Activated effector memory CD4-positive, alpha-beta T cell treated with anti-CD3 and anti-CD28 coated beads, Interleukin-2, amount 50 U/mL, for 16 hours (primary cell): ENCODE measurements at regions not wholly inside any gene's neighbourhood (a gene's known extent, or its start where the extent isn't known, plus 50 kb on each side); places are given as distances from the start of the nearest gene placed in this dataset.
"Not testable (repeated sequence)": the region's sequence is repeated elsewhere in the genome, so short reads cannot be mapped to it uniquely, and the experiment has no call there.

Experiments
- DNase-seq: peaks from one replicate; pipeline ENCODE4 v3.0.0-alpha.2; 2020

- no peak for DNase-seq
Measured at GRCh38 chr5:27491746-27492439, 453.5 kb upstream of the CDH9 start.

- DNase-seq = no peak
Measured at GRCh38 chr5:27491047-27491446, 452.7 kb upstream of the CDH9 start.

GRCh38 chr5:27489701-27490100 lies 451.3 kb upstream of the CDH9 start:
- DNase-seq = no peak

GRCh38 chr5:27482663-27483062 lies 444.3 kb upstream of the CDH9 start:
- no peak for DNase-seq

- DNase-seq = no peak
Measured at GRCh38 chr5:27479859-27480258, 441.5 kb upstream of the CDH9 start.

GRCh38 chr5:27477550-27477949 lies 439.2 kb upstream of the CDH9 start:
- DNase-seq = no peak

- no peak for DNase-seq
Measured at GRCh38 chr5:27476356-27476988, 438.1 kb upstream of the CDH9 start.

- DNase-seq = no peak
Measured at GRCh38 chr5:27475063-27475462, 436.7 kb upstream of the CDH9 start.

- DNase-seq = no peak
Measured at GRCh38 chr5:27474395-27474794, 436.0 kb upstream of the CDH9 start.

GRCh38 chr5:27474047-27474309 lies 435.6 kb upstream of the CDH9 start:
- no peak for DNase-seq

- no peak for DNase-seq
Measured at GRCh38 chr5:27473307-27474046, 435.1 kb upstream of the CDH9 start.

- DNase-seq = no peak
Measured at GRCh38 chr5:27472871-27473270, 434.5 kb upstream of the CDH9 start.

GRCh38 chr5:27472000-27472763 lies 433.8 kb upstream of the CDH9 start:
- DNase-seq = no peak

- DNase-seq = no peak
Measured at GRCh38 chr5:27466959-27467358, 428.6 kb upstream of the CDH9 start.

- no peak for DNase-seq
Measured at GRCh38 chr5:27465140-27465539, 426.8 kb upstream of the CDH9 start.

GRCh38 chr5:27463446-27464149 lies 425.2 kb upstream of the CDH9 start:
- no peak for DNase-seq

GRCh38 chr5:27462936-27463335 lies 424.6 kb upstream of the CDH9 start:
- DNase-seq = no peak

GRCh38 chr5:27458287-27458686 lies 419.9 kb upstream of the CDH9 start:
- no peak for DNase-seq

- no peak for DNase-seq
Measured at GRCh38 chr5:27451377-27451776, 413.0 kb upstream of the CDH9 start.

- no peak for DNase-seq
Measured at GRCh38 chr5:27450607-27451006, 412.2 kb upstream of the CDH9 start.

GRCh38 chr5:27439383-27439782 lies 401.0 kb upstream of the CDH9 start:
- not testable (repeated sequence) for DNase-seq

GRCh38 chr5:27437594-27438200 lies 399.3 kb upstream of the CDH9 start:
- DNase-seq = no peak

- no peak for DNase-seq
Measured at GRCh38 chr5:27434335-27434734, 395.9 kb upstream of the CDH9 start.
